ENCODE measurements at regions not wholly inside any gene's neighbourhood (a gene's known extent, or its start where the extent isn't known, plus 50 kb on each side); places are given as distances from the start of the nearest gene placed in this dataset.
"Not testable (repeated sequence)": the region's sequence is repeated elsewhere in the genome, so short reads cannot be mapped to it uniquely, and the experiment has no call there.

DNA sequence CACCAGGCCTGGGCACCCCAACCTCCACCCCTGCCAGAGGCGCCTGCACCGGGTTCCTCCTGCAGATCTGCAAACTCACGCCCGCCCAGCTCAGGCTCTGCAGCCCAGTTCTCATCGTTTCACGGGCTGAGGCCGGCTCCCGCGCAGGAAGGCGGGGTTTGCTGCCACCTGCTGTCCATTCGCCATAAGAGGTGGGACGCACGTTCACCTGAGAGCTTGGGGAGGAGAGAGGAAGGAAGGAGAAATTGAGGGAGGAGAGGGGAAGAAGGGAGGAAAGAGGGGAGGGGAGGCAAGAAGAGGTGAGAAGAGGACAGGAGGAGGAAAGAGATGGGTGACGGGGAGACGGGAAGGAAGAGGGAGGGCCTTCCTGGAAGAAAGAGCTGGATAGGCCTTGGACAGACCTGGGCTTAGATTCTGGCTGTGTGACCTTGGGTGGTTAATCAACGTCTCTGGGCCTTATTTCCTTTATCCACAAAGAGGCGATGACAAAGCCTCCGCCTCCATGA lies 114.5 kb downstream of the ADRA2C start:
- peak; percentile 76 for DNase-seq (ENCODE audit: low spot score)

DNA sequence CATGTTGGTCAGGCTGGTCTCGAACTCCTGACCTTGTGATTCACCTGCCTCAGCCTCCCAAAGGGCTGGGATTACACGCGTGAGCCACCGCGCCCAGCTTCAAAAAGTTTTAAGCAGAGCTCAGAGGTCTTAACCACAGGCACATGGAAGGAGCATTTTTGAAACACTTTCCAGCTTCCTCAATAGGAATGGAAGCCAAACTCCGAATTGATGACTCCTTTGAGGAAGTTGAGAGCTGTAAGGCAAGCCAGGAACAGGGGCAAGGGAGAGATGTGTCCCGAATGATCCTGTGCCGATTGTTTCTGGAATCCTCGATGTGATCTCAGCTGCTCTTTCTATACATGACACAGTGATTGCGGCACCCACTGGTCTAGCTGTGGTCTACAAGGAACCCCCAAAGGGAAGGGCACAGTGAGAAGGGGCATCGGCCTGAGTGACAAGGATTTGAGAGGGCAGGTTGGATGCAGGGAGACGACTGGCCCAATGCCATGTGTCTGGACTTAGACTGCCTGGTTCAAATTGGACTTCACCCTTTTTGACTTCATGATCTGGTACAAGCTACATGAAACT lies 116.2 kb downstream of the ADRA2C start:
- DNase-seq (ENCODE audit: low spot score) = not testable (repeated sequence)

DNA sequence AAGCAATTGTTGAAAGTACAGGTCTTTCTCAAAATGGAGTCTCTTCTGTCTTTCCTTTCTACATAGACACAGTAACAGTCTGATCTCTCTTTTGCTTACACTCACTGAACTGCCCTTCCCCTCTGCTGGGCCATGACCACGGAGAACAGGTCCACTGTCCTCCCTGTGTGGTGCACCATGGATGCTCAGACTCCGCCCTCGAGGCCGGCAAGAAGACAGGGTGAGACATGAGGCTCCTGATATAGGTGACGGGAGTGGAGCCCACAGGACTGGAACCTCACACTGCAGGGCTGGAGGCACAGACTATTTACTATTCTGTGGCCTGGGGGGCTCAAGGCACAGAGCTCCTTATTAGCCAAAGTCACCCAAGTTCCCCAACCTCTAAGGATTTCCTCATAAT lies 118.1 kb downstream of the ADRA2C start:
- DNase-seq (ENCODE audit: low spot score) = not testable (repeated sequence)

DNA sequence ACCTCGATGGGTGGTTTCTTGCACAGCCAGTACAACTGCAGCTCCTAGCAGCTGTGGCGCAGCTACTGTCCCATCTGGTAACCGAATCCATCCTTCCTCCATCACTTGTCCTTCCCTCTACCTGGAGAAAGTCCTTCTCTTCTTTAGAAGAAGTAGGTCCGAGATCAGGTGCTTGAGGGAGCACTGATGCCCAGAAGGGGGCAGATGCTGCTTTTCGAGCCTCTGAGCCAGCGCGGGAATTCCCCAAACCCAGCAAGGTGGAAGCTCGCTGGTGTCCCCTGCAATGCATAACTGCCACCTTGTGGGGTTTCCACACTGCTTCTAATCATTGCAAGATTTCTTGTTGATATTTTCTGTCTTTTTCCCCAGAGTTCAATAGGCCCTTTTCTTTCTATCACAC lies 127.4 kb downstream of the ADRA2C start:
- DNase-seq (ENCODE audit: low spot score) = not testable (repeated sequence)

DNA sequence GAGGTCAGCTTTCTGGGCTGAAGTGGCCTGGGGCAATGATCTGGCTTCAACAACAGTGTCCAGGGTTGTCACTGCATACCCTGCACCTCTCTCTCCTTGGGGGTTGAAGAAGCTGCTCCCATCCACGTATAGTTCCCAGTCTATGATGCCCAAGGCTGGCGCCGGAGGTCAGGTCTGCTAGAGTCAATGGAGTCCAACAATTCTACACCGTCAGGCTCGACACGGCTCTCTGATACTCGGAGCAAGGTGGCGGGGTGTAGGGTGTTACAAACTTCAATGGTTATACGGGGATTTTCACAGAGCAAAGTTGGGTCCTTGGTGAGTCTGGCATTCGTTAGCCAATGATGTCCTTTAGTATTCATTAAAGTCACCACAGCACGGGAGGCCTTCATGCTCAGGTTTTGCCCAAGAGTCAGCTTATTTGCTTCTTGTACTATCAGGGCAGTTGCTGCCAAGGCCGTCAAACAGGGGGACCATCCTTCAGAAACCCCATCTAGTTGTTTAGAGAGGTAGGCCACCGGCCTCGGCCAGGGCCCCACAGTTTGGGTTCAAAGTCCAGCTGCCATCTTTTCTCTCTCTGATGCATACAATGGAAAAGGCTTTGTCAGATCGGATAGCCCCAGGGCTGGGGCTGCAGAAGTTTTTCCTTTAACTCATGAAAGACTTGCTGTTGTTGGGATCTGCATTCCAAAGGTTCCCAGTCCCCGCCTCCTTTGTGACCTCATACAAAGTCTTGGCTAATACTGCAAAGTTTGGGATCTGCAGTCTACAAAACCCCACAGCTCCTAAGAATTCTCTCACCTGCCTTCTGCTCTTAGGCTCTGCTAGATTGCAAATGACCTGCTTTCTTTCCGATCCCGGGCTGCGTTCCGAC lies 128.1 kb downstream of the ADRA2C start:
- not testable (repeated sequence) for DNase-seq (ENCODE audit: low spot score)

DNA sequence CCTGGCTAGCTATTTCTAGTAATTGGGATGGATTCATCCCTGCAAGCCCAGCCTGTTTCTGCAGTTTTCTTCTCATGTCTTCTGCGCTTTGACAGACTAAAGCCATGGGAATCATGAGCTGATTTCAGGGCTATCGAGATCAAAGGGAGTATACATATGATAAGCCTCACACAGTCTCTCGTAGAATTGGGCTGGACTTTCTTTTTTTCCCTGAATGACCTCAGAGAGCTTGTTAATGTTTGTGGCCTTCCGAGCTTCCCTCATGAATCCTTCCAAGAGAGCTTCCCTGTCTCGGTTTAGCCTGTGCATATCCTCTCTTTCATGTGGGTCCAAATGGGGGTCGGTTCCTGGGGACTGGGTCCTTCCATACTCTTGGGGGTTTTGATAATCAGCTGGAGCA lies 130.3 kb downstream of the ADRA2C start:
- no peak for DNase-seq (ENCODE audit: low spot score)

DNA sequence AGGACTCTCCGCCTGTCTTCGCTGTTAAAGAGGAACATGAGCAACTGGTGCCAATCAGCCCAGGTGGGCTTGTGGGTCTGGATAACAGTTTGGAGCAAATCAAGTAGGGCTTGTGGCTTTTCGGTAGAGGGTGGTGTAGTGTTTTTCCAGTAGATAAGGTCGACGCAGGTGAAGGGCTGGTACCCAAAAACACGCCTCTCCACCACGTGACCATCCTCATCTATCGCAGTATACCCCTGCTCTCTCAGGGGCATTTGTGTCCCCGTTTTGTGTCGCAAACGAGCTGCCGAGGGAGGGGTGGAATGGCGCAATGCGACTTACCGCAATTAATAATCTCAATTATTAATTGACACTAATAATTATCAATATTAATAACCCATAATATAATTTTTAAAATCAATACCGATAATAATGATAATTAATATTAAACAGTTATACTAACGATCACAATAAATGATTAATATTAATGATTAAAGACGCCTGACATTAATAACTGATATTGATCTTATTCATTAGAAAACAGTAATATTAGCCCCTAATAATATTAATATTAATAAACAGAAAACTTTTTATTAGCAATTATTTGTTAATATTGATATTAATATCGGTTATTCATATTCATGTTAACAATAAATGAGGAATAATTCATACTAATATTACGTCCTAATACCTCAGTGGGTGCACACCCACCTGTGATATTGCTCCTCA lies 130.8 kb downstream of the ADRA2C start:
- DNase-seq (ENCODE audit: low spot score) = not testable (repeated sequence)

DNA sequence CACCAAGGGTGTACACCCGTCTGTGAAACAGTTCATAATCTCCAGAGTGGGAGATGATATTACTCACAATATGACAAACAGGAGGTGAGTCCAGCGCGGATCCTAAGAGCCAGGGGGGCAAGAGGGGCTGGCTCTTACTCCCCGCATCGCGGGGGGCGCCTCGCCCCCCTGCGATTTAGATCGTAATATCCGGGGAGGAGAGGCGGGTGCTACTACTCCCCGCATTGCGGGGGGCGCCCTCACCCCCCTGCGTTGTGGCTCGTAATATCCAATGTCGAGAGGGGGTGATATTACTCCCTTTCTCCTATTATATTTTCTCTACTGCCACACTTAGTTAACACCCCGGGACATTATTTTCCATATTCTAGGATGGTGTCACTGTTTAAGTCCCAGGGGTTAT lies 131.9 kb downstream of the ADRA2C start:
- DNase-seq (ENCODE audit: low spot score) = no peak

DNA sequence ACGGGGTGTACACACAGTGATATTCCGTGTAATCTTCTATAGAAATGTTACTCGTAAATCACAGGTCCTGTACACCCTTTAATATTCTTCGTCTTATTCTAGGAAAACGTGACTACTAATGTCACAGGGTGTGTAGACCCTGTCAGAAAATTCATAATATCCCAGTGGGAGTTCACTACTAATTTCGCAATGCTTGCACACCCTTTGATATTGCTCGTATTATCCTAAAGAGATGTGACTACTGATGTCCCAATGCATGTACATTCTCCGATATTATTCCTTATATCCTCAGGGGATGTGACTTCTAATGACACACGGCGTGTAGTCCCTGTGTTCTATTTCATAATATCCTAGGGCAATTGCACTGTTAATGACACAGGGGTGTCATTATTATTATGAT lies 132.7 kb downstream of the ADRA2C start:
- DNase-seq (ENCODE audit: low spot score) = not testable (repeated sequence)

DNA sequence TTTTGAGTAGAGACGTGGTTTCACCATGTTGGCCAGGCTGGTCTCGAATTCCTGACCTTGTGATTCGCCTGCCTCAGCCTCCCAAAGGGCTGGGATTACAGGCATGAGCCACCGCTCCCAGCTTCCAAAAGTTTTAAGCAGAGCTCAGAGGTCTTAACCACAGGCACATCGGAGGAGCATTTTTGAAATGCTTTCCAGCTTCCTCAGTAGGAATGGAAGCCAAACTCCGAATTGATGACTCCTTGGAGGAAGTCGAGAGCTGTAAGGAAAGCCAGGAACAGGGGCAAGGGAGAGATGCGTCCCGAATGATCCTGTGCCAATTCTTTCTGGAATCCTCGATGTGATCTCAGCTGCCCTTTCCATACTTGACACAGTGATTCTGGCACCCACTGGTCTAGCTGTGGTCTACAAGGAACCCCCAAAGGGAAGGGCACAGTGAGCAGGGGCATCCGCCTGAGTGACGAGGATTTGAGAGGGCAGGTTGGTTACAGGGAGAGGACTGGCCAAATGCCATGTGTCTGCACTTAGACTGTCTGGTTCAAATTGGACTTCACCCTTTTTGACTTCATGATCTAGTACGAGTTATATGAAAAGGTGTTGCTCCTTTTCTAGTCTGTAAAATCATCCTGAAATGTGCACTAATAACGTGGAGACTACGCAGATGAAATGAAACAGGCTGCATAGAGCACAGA lies 138.2 kb downstream of the ADRA2C start:
- DNase-seq (ENCODE audit: low spot score) = not testable (repeated sequence)

DNA sequence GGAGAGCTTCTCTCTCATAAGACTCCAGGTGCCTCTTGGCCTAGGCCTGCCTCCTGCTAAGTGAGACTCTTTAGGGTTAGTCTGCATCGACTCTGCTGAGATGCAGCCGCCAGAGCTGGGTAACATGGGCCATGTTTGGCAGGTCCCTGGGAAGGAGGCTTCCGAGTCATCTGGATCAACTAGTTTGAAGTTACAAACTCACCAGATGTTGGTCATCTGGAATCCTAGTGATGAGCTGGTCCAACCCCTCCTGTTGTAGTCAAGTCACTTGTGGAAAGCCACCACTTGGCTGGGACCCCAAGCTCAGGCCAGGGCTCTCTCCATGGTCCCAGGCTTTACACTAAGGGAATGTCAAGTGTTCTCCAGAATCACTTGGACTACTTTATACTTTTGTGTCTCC lies 143.4 kb downstream of the ADRA2C start:
- DNase-seq (ENCODE audit: low spot score) = not testable (repeated sequence)

DNA sequence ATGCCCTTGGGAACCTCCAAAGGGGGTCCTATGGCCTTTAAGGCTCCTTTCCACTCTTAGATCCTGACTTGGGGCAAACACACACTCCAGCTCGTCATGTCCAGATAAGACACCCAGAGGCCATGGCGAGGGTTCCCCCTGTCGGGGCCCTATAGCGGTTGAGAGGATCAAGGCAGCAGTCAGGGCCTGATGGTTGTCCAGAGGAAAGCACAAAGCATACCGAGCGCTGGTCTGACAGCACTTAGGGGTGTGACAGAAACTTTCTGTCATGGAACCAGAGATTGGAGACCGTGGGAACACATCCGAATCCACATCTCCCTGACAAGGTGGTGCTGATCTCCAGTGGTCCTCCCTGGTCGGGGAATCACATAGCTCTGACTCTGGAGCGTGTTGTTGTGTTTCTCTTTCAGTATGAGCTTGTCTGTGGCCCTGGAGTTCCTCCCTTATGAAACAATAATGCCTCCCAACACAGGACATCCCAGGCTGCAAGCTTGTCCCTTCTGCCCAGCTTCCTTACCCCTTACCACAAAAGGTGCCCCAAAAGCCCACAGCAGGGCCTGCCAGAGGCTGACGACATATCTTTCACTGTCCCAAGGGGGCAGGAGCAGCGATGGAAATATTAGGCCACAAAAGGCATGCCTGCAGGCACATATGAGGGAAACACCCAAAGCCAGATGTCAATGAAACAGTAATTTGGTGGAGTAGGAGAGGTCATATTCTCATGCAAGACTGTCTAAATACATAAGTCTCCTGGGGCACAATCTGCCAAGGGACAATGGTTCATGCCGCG lies 144.2 kb downstream of the ADRA2C start:
- DNase-seq (ENCODE audit: low spot score) = not testable (repeated sequence)

DNA sequence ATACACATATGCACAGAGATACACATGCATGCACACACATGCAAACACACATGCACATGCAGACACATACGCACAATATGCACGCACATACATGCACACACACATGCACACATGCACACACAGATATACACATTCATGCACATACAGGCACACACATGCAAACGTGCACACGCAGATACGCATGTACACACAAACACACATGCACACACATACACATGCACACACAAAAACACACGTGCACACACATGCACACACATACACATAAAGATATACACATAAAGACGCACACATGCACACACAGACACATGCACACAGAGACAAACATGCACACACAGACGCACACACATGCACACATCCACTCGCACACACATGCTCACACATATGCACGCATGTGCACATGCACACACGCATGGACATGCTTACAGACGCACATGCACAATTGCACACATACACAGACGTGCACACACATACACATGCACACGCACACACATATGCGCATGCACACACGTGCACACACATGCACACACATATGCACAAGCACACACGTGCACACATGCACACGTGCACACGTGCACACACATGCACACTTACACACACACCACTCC lies 145.2 kb downstream of the ADRA2C start:
- DNase-seq (ENCODE audit: low spot score) = no peak

DNA sequence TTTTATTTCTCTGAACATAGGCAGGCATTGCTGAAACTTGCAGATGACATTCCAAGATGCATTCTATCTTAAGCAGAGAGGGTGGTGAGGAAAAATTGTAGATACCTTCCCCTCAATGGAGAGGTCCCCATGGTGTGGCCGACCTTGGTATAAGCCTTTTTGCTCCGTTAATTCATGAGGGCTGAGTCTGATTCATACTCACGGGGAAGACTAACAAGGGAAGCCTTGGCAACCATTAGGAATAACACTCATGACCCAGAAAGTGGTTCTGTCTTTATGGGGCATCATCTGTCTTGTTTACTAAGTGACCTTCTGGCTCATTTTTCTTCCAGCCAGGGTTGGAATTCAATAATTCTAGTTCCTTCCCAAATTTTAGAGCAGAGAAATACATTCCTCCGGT lies 148.3 kb downstream of the ADRA2C start:
- DNase-seq (ENCODE audit: low spot score) = peak; percentile 5

DNA sequence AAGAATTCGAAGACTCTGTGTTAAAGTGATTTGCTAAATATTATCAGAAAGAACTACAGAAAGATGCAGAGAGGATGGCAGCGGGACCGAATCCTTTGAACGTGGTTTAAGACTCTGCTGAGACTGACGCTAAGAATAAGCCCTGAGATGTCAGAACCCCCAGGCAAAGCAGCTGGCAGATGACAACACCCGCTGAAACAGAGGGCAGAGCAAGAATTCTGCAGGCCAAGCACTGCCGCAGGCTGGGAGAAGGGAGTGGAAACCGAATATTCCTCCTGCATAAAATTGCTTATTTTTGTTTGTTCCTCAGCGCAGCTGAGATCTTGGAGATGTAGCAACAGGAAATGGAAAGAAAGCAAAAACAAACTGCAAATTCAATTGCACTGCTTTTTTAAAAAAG lies 153.3 kb downstream of the ADRA2C start:
- not testable (repeated sequence) for DNase-seq (ENCODE audit: low spot score)

DNA sequence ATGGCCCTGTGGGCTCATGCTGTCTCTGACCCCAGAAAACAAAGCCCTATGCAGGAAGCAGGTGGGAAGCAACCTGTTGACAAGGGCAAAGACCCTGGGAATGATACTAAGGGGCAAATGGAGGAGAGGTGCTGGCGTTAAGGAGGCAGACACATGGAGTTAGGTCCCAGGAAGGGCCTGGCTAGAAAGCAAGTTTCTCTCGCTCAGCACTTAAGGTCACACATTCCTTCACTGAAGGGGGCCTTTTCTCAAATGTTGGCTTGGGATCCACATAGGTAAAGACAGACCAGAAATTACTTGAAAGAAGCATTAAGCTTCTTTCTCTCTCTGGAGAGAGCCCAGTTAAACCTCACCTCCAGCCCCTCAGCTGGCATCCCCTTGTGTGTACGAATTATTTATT lies 155.7 kb downstream of the ADRA2C start:
- DNase-seq (ENCODE audit: low spot score) = not testable (repeated sequence)

DNA sequence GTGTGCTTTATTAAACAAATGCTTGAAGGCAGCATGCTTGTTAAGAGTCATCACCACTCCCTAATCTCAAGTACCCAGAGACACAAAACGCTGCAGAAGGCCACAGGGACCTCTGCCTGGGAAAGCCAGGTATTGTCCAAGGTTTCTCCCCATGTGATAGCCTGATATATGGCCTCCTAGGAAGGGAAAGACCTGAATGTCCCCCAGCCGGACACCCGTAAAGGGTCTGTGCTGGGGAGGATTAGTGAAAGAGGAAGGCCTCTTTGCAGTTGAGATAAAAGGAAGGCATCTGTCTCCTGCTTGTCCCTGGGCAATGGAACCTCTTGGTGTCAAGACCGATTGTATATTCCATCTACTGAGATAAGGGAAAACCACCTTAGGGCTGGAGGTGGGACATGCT lies 159.7 kb downstream of the ADRA2C start:
- not testable (repeated sequence) for DNase-seq (ENCODE audit: low spot score)

DNA sequence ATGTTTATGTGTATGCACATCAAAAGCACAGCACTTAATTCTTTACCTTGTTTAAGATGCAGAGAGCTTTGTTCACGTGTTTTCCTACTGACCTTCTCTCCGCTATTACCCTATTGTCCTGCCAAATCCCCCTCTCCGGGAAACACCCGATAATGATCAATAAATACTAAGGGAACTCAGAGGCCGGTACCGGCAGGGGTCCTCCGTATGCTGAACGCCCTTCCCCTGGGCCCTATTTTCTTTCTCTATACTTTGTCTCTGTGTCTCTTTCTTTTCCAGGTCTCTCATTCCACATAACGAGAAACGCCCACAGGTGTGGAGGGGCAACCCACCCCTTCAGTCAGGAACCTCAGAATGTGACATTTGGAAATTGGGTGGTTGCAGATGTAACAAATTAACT lies 160.1 kb downstream of the ADRA2C start:
- not testable (repeated sequence) for DNase-seq (ENCODE audit: low spot score)

DNA sequence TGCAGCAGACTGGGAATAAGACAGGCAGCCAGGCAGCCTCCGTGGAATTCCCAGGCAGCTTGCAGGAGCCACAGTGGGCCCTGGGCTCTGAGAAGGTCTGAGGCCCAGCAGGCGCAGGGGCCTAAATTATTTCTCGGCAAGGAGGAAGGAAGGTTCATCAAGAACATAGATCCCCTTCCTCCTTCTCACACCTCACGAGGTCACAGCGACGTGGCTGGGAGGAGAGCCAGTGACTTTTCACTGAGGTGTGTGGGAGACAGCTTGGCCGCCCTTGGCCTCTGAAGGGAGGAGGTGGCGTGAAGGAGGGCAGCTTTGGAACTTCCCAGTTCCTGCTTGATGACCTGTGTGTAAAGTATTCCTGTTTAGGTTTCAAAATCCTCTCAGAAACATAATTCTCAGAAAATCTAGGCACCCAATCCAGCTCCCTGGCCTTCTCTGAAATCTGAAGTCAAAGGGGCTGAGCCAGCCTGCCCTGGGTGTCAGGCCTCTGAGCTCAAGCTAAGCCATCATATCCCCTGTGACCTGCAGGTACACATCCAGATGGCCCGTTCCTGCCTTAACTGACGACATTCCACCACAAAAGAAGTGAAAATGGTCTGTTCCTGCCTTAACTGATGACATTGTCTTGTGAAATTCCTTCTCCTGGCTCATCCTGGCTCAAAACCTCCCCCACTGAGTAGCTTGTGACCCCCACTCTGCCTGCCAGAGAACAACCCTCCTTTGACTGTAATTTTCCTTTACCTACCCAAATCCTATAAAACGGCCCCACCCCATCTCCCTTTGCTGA lies 161.0 kb downstream of the ADRA2C start:
- not testable (repeated sequence) for DNase-seq (ENCODE audit: low spot score)

DNA sequence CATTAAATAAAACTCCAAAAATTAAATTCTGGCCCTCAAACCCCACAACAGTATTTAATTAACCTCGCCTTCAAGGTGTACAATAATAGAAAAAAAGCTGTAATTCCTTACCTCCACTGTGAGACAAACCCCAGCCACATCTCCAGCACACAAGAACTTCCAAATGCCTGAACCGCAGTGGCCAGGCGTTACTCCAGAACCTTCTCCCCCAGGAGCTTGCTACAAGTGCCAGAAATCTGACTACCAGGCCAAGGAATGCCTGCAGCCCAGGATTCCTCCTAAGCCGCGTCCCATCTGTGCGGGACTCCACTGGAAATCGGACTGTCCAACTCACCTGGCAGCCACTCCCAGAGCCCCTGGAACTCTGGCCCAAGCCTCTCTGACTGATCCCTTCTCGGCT lies 163.2 kb downstream of the ADRA2C start:
- DNase-seq (ENCODE audit: low spot score) = not testable (repeated sequence)
